Memory B cell (primary cell): ENCODE measurements at regions not wholly inside any gene's neighbourhood (a gene's known extent, or its start where the extent isn't known, plus 50 kb on each side); places are given as distances from the start of the nearest gene placed in this dataset.

Source experiments
- ATAC-seq: fragments of 150-1000 bp; cut with Tn5 transposase; 2 replicates; pipeline ENCODE4 v1.10.0; 2021; ENCODE audit warnings: low read depth, mild to moderate bottlenecking, moderate library complexity
- DNase-seq, 2 donors: peaks; one replicate each; pipeline ENCODE4 v3.0.0; 2022; ENCODE audit warnings: low spot score in 2 of 2
- H3K27ac Mint-ChIP-seq: one replicate; pipeline ENCODE4 v1.8.0; 2022; ENCODE audit warnings: mild to moderate bottlenecking, moderate library complexity, mixed read lengths
- H3K27me3 Mint-ChIP-seq: one replicate; pipeline ENCODE4 v1.8.0; 2022; ENCODE audit warnings: mixed read lengths
- H3K36me3 Mint-ChIP-seq: one replicate; pipeline ENCODE4 v1.8.0; 2022; ENCODE audit warnings: mild to moderate bottlenecking, mixed read lengths
- H3K4me1 Mint-ChIP-seq: one replicate; pipeline ENCODE4 v1.8.0; 2022; ENCODE audit warnings: mixed read lengths
- H3K4me3 Mint-ChIP-seq: one replicate; pipeline ENCODE4 v1.8.0; 2022; ENCODE audit warnings: mild to moderate bottlenecking, moderate library complexity, mixed read lengths
- H3K9me3 Mint-ChIP-seq: one replicate; pipeline ENCODE4 v1.8.0; 2022; ENCODE audit warnings: mixed read lengths

DNA sequence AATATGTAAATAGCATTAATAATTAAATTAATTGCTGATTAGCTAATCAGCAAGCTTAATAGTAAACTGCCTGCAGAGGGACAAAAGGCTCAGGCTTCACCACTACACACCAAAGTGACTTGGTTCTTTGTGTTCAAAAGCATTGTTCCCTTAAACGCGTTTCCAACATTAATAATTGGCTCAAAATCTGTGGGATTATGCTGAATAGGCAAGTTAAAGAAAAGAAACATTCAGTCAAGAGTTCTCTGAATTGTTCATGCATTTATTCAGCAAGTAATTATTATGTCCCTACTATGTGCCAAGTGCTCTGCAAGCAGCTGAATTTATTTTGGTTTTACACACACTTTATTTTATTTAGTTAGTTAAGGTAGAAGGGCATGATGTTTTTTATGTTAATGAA is 558.5 kb upstream of the ARRDC4 start:
- H3K27ac Mint-ChIP-seq, result no peak overlapping the region

DNA sequence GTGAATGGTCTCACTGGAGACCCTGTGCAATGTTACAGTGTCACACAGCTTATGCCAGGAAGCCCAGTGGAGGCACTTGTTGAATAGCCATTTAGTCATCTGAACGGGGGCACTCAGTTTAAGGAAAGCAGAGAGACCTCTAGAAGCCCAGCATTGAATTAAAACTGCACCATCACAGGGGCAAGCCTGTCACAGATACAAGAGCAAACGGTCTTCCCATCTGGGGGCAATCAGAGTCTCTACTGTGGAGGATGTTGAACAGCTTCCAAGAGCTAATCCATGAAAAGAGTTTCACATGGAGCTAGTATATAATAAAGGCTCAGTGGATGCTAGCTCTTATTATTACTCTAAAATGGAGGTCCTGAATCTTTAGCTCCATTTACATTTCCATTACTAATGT is 553.7 kb upstream of the ARRDC4 start:
- Mint-ChIP-seq H3K4me3 (no peak overlapping the region), H3K9me3 (peaks cover 2% of the 10 kb centered on the region), H3K4me1 (no peaks in the 10 kb centered on the region), H3K27ac (no peak overlapping the region), H3K36me3 (no peaks in the 10 kb centered on the region), H3K27me3 (no peaks in the 10 kb centered on the region)
- ATAC-seq (no peak), DNase-seq (no peak)

More for the DNA sequence above, 558.5 kb upstream of the ARRDC4 start:
- DNase-seq (no peak), ATAC-seq (no peak)
- peaks cover 3% of the 10 kb centered on the region for H3K9me3 Mint-ChIP-seq
- no peaks in the 10 kb centered on the region for H3K36me3 Mint-ChIP-seq
- no peaks in the 10 kb centered on the region for H3K4me1 Mint-ChIP-seq
- H3K27me3 Mint-ChIP-seq, result no peaks in the 10 kb centered on the region
- H3K4me3 Mint-ChIP-seq, result no peak overlapping the region

DNA sequence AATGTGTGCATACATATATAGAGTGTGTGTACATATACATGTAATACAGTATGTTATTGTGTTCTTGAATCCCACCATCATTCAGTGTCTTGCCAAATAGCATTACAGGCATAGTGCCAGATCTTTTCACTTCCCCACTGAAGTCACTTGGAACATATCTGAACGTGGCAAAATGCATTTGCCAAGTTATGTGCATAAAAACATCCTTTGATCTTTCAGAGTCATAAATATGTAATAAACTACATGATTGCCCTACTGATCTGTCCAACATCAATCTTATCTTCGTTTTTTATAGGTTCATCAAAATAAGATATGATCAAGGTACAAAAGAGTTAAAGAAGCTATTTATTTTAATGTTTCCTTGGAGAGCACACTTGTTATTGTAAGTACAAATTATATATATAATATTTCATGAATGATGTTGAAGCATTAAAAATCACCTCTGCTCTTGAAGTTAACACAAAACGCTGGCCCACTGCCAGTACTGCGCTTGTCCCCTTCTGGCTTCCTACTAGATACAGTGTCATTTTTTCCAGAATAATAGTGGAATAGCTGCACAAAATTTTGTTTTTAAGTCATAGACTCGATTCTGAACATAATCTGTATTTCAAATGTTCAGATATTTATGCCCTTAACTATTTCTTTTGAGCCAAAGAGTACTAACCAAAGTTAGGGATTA is 549.5 kb upstream of the ARRDC4 start:
- no peaks in the 10 kb centered on the region for H3K27me3 Mint-ChIP-seq
- no peak overlapping the region for H3K27ac Mint-ChIP-seq
- H3K36me3 Mint-ChIP-seq, result no peaks in the 10 kb centered on the region
- no peaks in the 10 kb centered on the region for H3K4me1 Mint-ChIP-seq
- no peak for DNase-seq
- ATAC-seq, result no peak
- no peaks in the 10 kb centered on the region for H3K9me3 Mint-ChIP-seq
- no peak overlapping the region for H3K4me3 Mint-ChIP-seq

DNA sequence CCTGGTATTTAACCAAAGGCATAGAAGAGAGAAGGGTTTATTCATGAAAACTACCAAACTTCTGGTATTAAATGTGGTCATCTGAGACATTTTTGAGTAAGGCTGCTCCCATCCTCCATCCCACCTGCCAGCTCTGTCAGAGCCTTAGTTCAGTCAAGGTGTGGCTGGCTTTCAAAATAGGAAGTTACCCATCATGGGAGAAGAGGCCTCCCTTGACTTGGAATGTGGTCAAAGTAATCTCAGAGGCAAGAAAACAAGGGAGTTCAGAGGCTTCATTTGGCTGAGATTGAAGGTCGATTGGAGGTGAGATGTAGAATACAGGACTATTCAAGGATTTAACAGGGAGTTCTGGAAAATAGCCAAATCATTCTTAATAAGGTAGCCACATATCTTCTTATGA is 540.4 kb upstream of the ARRDC4 start:
- Mint-ChIP-seq H3K27me3 (no peaks in the 10 kb centered on the region), H3K36me3 (no peaks in the 10 kb centered on the region), H3K27ac (no peak overlapping the region), H3K9me3 (peaks cover 1% of the 10 kb centered on the region), H3K4me3 (no peak overlapping the region), H3K4me1 (no peaks in the 10 kb centered on the region)
- DNase-seq (no peak), ATAC-seq (no peak)

DNA sequence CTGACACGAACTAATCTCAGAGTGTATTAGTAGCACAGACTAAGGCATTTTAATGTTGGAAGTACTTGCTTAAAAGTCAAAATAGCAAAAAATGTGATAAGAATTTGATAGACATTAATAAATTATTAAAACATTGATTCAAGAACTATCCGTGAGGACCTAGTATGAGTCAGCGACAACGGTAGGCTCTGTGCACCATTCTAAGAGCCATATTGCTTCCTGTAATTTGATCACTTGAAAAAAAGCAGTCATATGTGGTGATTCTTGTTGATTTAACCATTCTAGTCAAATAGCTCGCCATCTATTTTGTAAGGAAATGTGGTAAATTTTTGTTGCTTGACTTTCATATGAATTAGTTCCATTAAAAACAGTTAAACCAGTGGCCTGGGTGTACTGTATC is 534.9 kb upstream of the ARRDC4 start:
- Mint-ChIP-seq H3K27me3 (no peaks in the 10 kb centered on the region), H3K9me3 (peaks cover 1% of the 10 kb centered on the region), H3K4me3 (no peak overlapping the region), H3K27ac (no peak overlapping the region), H3K36me3 (no peaks in the 10 kb centered on the region), H3K4me1 (no peaks in the 10 kb centered on the region)
- DNase-seq (no peak), ATAC-seq (no peak)

DNA sequence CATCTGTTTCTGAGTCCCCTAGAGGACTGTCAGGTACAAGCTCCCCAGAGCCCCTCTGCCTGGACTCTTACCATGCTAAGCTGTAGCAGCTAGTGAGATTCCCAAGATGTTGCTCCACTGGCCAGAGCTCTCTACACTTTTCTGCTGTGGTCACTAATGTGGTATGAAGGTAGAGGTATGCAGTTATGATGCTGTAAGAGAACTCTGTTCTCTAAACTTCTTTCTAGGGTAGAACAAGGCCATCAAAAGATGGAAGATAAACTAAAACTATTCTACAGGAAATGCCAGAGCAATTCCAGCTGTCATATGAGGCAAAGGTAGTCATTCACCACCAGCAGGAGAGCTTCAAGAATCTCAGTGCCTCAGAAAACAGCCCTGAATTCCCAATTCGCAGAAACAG is 517.4 kb upstream of the ARRDC4 start:
- no peak for ATAC-seq
- Mint-ChIP-seq H3K27me3 (no peaks in the 10 kb centered on the region), H3K36me3 (no peaks in the 10 kb centered on the region), H3K4me1 (no peaks in the 10 kb centered on the region), H3K9me3 (peaks cover 6% of the 10 kb centered on the region), H3K27ac (no peak overlapping the region), H3K4me3 (no peak overlapping the region)
- DNase-seq, result no peak

DNA sequence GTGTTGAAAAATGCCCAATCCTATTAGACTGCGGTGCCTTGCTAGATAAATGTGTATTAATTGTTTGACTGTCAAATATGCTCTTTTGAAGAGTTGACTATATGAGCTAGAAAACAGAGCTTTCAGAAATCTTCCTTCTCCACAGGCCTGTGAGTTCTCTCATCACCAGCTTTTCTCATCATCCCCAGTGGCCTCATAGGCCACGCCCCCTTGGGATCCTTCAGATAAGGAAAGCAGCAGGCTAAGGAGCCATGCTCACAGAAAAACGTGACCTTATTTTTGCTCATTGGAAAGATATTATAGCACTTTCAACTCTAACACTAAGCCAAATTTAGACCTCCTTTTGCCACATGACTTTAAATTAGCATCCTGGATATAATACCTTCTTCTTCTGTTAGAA is 514.4 kb upstream of the ARRDC4 start:
- ATAC-seq, result no peak
- Mint-ChIP-seq H3K27me3 (no peaks in the 10 kb centered on the region), H3K27ac (no peak overlapping the region)

DNA sequence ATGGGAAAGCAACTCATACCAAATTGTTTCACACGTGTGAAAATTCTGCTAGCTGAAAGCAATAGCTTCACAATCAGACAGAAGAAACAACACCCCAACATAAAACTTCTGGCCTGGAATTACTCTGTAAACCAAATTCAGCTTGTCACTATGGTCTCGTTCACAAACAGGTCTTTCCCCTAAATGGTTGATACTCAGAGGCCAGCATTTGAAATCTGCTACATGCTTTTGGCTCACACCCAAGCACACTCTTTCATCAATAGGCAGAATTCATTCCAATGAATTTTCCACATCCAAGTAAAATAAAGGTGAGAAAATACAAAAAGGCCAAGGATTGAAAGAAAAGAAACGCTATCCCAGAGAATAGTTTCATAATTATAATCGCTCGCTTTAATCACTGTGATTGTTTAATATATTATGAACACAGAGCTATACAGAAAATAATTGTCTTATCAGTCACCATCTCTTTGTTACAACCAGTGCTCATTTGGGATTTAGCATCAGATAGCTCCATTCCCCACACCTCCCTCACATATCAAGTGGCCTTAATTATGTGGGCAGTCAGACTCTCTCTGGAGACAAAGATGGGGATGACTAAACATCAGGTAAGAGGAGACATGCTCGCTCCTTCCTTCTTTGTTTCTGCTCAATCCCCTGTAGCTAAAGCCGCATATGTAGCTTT is 503.8 kb upstream of the ARRDC4 start:
- DNase-seq, result no peak
- Mint-ChIP-seq H3K4me1 (no peaks in the 10 kb centered on the region), H3K9me3 (no peaks in the 10 kb centered on the region), H3K36me3 (no peaks in the 10 kb centered on the region), H3K27ac (no peak overlapping the region), H3K27me3 (no peaks in the 10 kb centered on the region), H3K4me3 (no peak overlapping the region)
- ATAC-seq, result no peak

More for the DNA sequence above, 514.4 kb upstream of the ARRDC4 start:
- Mint-ChIP-seq H3K36me3 (no peaks in the 10 kb centered on the region), H3K4me3 (no peak overlapping the region), H3K4me1 (no peaks in the 10 kb centered on the region), H3K9me3 (peaks cover 6% of the 10 kb centered on the region)
- DNase-seq, result no peak

DNA sequence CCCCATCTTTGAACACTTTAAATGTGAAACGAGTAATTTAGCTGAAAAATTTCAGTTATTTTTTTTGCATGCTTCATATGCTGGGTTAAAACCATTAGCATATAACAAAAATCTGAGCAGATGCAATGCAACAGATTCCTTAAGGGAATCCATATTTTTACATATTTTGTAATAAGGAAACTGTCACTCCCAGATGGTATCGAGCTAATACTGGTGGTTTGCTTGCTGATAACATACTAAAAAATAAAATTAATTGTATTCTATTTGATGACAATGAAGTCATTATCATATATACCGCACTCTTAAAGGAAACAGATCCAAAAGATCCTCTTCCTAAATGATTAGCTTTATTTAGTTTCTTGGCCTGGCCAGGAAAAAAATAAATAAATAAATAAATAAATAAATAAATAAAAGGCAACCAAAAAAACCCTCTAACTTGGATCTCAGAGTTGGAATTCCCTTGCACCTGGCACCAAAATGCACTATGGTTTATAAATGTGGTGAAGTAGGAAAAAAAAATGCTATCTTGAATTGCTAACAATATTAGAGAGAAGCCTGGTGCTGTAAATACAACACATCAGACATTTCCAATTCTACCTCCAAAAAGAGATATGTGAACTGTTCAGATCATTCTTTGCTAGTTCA is 503.2 kb upstream of the ARRDC4 start:
- Mint-ChIP-seq H3K27me3 (no peaks in the 10 kb centered on the region), H3K4me3 (no peak overlapping the region), H3K9me3 (no peaks in the 10 kb centered on the region), H3K27ac (no peak overlapping the region), H3K36me3 (no peaks in the 10 kb centered on the region), H3K4me1 (no peaks in the 10 kb centered on the region)
- DNase-seq (no peak), ATAC-seq (no peak)

DNA sequence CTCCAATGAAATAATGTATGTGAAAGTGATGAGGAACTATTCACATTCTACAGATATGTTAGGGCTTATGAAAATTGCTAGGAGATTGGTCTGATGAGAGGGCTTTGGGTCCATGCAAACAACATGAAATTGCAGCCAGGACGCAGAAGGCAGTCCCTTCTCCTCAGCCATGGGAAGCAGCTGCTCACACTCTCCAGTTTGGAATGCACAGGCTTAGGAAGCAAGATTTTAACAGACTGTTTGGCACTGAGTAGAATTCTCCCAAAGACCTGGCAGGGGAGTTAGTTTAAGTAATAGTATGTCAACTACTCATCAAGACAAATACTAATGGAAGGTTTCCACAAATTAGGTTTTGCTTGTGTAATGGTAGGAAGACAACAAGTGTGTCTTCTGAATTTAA is 500.7 kb upstream of the ARRDC4 start:
- H3K27me3 Mint-ChIP-seq, result no peaks in the 10 kb centered on the region
- H3K27ac Mint-ChIP-seq, result no peak overlapping the region
- H3K4me1 Mint-ChIP-seq, result no peaks in the 10 kb centered on the region
- peaks cover 4% of the 10 kb centered on the region for H3K9me3 Mint-ChIP-seq
- no peak overlapping the region for H3K4me3 Mint-ChIP-seq
- H3K36me3 Mint-ChIP-seq, result no peaks in the 10 kb centered on the region
- ATAC-seq (no peak), DNase-seq (no peak)

DNA sequence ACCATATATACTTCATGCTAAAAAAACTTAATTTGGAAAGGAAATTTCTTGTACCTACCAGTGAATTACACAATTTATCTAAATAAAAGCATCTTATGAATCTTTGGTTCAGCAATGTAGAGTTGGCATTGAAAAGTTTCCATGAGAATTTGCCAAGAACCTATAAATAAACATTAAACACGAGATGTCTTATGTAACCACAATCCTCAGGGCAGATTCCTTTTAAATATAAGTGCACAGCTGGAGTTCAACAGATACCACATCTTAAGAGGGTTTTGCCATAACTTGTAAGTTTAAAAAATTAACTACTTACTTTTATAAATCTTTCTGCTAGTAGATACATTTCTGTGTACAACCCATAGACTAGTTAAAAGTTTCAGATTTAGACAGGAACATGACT is 499.3 kb upstream of the ARRDC4 start:
- no peak for DNase-seq
- ATAC-seq, result no peak
- H3K4me3 Mint-ChIP-seq, result no peak overlapping the region
- no peaks in the 10 kb centered on the region for H3K36me3 Mint-ChIP-seq
- H3K4me1 Mint-ChIP-seq, result no peaks in the 10 kb centered on the region
- H3K27ac Mint-ChIP-seq, result no peak overlapping the region
- peaks cover 4% of the 10 kb centered on the region for H3K9me3 Mint-ChIP-seq
- no peaks in the 10 kb centered on the region for H3K27me3 Mint-ChIP-seq

DNA sequence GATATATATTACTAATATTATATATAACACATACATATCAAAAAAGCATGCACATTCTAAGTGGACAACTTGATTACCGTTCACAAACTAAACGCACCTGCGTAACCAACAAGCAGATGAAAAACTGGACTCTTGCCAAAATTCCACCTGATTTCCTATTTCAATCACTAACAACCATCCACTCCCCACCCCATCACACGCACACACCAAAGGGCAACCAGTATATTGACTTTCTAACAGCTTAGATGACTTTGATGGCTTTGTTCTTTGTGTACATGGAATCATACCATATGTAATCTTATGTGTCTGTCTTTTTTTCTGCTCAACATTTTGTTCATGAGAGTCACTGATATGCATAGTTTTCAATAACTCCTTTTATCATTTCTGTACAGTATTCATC is 496.8 kb upstream of the ARRDC4 start:
- Mint-ChIP-seq H3K27me3 (no peaks in the 10 kb centered on the region), H3K4me3 (no peak overlapping the region), H3K36me3 (no peaks in the 10 kb centered on the region), H3K4me1 (no peaks in the 10 kb centered on the region), H3K27ac (no peak overlapping the region), H3K9me3 (peaks cover 4% of the 10 kb centered on the region)
- no peak for ATAC-seq
- no peak for DNase-seq

DNA sequence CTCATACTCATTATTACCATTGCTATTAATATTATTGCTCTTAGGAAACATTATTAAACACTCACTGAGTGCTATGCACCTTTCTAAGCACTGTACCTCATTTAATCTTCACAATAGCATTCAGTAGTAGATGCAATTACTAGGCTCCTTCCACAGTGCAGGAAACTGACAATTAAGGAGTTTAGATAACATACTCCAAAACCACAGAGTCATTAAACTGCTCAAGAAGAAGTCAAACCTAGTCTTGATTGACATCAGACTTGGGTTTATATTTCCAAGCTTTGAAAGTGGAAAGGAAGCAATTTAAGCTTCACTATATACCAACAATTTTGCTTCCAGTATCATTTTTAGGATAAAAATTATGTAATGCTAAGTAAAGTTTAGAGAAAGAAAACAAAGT is 490.1 kb upstream of the ARRDC4 start:
- Mint-ChIP-seq H3K27me3 (no peaks in the 10 kb centered on the region), H3K4me1 (no peaks in the 10 kb centered on the region), H3K9me3 (peaks cover 8% of the 10 kb centered on the region), H3K36me3 (no peaks in the 10 kb centered on the region), H3K4me3 (no peak overlapping the region), H3K27ac (no peak overlapping the region)
- no peak for DNase-seq
- ATAC-seq, result no peak

DNA sequence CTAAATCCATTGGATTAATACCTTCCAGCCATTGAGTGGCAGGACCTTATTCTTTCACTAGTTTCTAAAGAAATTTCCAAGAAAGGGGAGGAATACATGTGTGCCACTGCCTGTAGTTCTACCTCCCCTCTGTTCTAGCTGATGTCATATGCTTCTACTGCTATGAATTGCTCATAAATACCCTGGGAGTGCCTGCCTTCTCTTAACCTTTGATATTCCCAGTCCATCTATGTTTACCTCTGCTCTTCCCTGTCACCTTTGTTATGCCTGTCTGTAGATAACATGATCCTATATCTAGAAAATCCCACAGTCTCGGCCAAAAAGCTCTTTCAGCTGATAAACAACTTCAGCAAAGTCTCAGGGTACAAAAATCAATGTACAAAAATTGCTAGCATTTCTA is 486.9 kb upstream of the ARRDC4 start:
- H3K27ac Mint-ChIP-seq, result no peak overlapping the region
- no peak overlapping the region for H3K4me3 Mint-ChIP-seq
- no peaks in the 10 kb centered on the region for H3K36me3 Mint-ChIP-seq
- ATAC-seq (no peak), DNase-seq (no peak)
- no peaks in the 10 kb centered on the region for H3K4me1 Mint-ChIP-seq
- H3K27me3 Mint-ChIP-seq, result no peaks in the 10 kb centered on the region
- H3K9me3 Mint-ChIP-seq, result peaks cover 11% of the 10 kb centered on the region

DNA sequence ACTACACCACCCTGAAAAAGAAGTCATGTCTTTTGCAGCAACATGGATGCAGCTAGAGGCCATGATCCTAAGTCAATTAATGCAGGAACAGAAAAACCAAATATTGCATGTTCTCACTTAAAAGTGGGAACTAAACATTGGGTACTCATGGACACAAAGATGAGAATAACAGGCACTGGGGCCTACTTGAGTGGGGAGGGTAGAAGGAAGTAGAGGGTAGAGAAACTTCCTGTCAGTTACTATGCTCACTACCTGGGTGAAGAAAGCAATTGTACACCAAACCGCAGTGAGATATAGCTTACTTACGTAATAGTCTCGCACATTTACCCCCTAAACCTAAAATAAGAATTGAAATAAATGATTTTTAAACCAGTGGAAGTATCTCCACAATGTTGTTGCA is 480.5 kb upstream of the ARRDC4 start:
- DNase-seq (no peak), ATAC-seq (no peak)
- Mint-ChIP-seq H3K9me3 (peaks cover 12% of the 10 kb centered on the region), H3K4me3 (no peak overlapping the region), H3K4me1 (no peaks in the 10 kb centered on the region), H3K36me3 (no peaks in the 10 kb centered on the region), H3K27me3 (no peaks in the 10 kb centered on the region), H3K27ac (no peak overlapping the region)
